SU-DHL-6 (cell line): ENCODE measurements at regions not wholly inside any gene's neighbourhood (a gene's known extent, or its start where the extent isn't known, plus 50 kb on each side); places are given as distances from the start of the nearest gene placed in this dataset.

Experiments used
- H2AFZ ChIP-seq: fragments of 200-600 bp; sonication (generic); 2 replicates; pipeline ENCODE4 v1.6.1; 2014; ENCODE audit warnings: low read depth, mild to moderate bottlenecking, moderate library complexity, mixed read lengths, antibody characterized with exemption, low read length; ENCODE audit not compliant: severe bottlenecking
- H3F3A ChIP-seq: fragments of 200-600 bp; shearing (Covaris generic); 2 replicates; pipeline ENCODE4 v1.6.0; 2016; ENCODE audit warnings: antibody characterized with exemption, mild to moderate bottlenecking; ENCODE audit not compliant: insufficient read depth
- H3K27ac ChIP-seq: fragments of 200-600 bp; sonication (generic); 2 replicates; pipeline ENCODE4 v1.5.1; 2016; ENCODE audit warnings: low read depth, mild to moderate bottlenecking, low read length, moderate library complexity, mixed read lengths
- H3K27me3 ChIP-seq: fragments of 200-600 bp; sonication (generic), shearing (Covaris generic); 2 replicates; pipeline ENCODE4 v1.6.0; 2014; ENCODE audit warnings: mild to moderate bottlenecking, low read length
- H3K36me3 ChIP-seq: fragments of 200-600 bp; sonication (generic); 2 replicates; pipeline ENCODE4 v1.6.1; 2014; ENCODE audit warnings: mild to moderate bottlenecking, low read length, mixed read lengths
- H3K4me2 ChIP-seq: fragments of 300-600, 200-600 bp; shearing (Covaris generic), sonication (generic); 2 replicates; pipeline ENCODE4 v1.6.0; 2014; ENCODE audit warnings: low read length, low read depth, mild to moderate bottlenecking; ENCODE audit not compliant: poor library complexity, severe bottlenecking
- H3K4me3 ChIP-seq: fragments of 200-600 bp; sonication (generic); 2 replicates; pipeline ENCODE4 v1.5.1; 2014; ENCODE audit warnings: antibody characterized with exemption, low read length, mild to moderate bottlenecking, mixed read lengths; ENCODE audit not compliant: insufficient read depth, poor library complexity, severe bottlenecking
- H3K79me2 ChIP-seq: fragments of 200-600 bp; sonication (generic); 2 replicates; pipeline ENCODE4 v1.6.1; 2014; ENCODE audit warnings: mild to moderate bottlenecking, low read length, moderate library complexity; ENCODE audit not compliant: insufficient read depth
- H3K9ac ChIP-seq: fragments of 200-600 bp; sonication (generic); 2 replicates; pipeline ENCODE4 v1.7.0; 2014; ENCODE audit warnings: mild to moderate bottlenecking, low read length
- H3K9me2 ChIP-seq: fragments of 200-600 bp; sonication (generic); replicated peaks from 2 replicates; pipeline ENCODE4 v1.6.1; 2014; ENCODE audit warnings: low read length; ENCODE audit not compliant: insufficient read depth
- H3K9me3 ChIP-seq: fragments of 200-600 bp; sonication (generic); 2 replicates; pipeline ENCODE4 v1.6.1; 2014; ENCODE audit warnings: low read length, mixed read lengths; ENCODE audit not compliant: insufficient read depth
- H4K20me1 ChIP-seq: fragments of 200-600 bp; sonication (generic); 2 replicates; pipeline ENCODE4 v1.6.1; 2014; ENCODE audit warnings: low read depth, mild to moderate bottlenecking, antibody characterized with exemption, low read length, moderate library complexity, mixed read lengths
- EZH2phosphoT487 ChIP-seq: fragments of 200-600 bp; sonication (generic), shearing (Covaris generic); conservative IDR thresholded peaks from 2 replicates; pipeline ENCODE4 v1.6.1; 2018; ENCODE audit warnings: mild to moderate bottlenecking, antibody characterized with exemption, low read length, moderate library complexity, mixed read lengths
- TF ChIP-seq, protein P1 (sequence below): fragments of 200-600 bp; sonication (generic); IDR thresholded peaks from one replicate; pipeline ENCODE4 v1.5.1; 2017; ENCODE audit warnings: antibody characterized with exemption, mild to moderate bottlenecking, low read length, moderate library complexity; ENCODE audit not compliant: insufficient read depth, poor library complexity, severe bottlenecking

DNA sequence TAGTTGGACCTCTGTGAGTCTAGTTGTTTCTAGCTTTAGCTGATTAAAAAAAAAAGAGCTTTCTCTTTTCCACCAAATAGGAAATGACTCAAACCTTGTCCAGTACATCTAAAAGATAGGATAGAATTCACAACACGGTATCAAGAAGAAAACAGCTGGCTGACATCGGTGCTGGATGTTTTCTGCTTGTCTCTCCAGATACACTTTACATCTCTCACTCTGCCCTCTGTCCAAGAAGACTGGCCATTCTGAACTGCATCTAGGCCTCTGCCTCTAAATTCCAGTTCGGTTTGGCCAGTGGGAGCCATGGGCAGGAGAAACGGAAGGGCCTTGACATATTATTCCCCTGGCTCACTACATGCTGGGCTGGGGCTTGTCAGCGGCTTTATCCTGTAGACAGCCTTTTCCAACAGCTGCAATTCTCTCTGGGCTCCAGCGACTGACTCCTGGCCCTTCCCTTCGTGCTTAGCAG is 57.3 kb upstream of the SHISA3 start:
- no peaks in the 10 kb centered on the region; the same call in 1 of the 2 replicates for H3K9me2 ChIP-seq
- H4K20me1 ChIP-seq: no peaks in the 10 kb centered on the region
- no peak overlapping the region for H3K4me3 ChIP-seq
- no peak overlapping the region for H3K27ac ChIP-seq
- no peaks in the 10 kb centered on the region for H3K9me3 ChIP-seq
- no peaks in the 10 kb centered on the region for H3K27me3 ChIP-seq
- TF ChIP-seq, protein P1, sequence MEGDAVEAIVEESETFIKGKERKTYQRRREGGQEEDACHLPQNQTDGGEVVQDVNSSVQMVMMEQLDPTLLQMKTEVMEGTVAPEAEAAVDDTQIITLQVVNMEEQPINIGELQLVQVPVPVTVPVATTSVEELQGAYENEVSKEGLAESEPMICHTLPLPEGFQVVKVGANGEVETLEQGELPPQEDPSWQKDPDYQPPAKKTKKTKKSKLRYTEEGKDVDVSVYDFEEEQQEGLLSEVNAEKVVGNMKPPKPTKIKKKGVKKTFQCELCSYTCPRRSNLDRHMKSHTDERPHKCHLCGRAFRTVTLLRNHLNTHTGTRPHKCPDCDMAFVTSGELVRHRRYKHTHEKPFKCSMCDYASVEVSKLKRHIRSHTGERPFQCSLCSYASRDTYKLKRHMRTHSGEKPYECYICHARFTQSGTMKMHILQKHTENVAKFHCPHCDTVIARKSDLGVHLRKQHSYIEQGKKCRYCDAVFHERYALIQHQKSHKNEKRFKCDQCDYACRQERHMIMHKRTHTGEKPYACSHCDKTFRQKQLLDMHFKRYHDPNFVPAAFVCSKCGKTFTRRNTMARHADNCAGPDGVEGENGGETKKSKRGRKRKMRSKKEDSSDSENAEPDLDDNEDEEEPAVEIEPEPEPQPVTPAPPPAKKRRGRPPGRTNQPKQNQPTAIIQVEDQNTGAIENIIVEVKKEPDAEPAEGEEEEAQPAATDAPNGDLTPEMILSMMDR: no peak
- TF ChIP-seq EZH2phosphoT487: no peak
- no peak overlapping the region for H3K9ac ChIP-seq
- no peaks in the 10 kb centered on the region for H3K79me2 ChIP-seq
- H3K36me3 ChIP-seq: no peaks in the 10 kb centered on the region
- no peaks in the 10 kb centered on the region for H3F3A ChIP-seq
- no peak overlapping the region for H3K4me2 ChIP-seq
- no peak overlapping the region for H2AFZ ChIP-seq

DNA sequence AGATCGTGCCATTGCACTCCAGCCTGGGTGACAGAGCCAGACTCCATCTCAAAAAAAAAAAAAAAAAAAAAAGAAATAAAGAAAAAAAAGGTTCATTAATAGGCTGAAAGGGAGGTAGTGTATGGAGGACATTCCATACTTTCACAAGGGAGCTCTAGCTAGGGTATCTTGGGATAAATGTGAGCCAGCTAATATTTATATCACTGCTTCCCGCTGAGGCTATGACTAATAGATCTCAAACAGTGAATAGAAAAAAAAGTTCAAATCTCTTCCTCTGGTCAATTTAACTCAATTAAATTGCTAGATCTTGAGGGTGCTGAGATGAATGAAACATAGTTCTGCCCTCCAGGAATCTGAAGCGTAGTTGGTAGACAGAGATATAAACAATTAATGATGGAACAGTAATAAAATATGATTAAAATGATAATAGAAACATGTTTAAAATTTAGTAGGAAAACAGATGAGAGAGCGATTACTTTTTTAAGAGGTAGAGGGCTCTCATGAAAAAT is 55.7 kb upstream of the SHISA3 start:
- no peak overlapping the region for H2AFZ ChIP-seq
- H3K36me3 ChIP-seq: no peaks in the 10 kb centered on the region
- no peaks in the 10 kb centered on the region for H3K27me3 ChIP-seq
- no peak overlapping the region for H3K9ac ChIP-seq
- no peaks in the 10 kb centered on the region for H3F3A ChIP-seq
- no peak overlapping the region for H3K4me3 ChIP-seq
- H4K20me1 ChIP-seq: no peaks in the 10 kb centered on the region
- no peaks in the 10 kb centered on the region for H3K79me2 ChIP-seq
- no peak overlapping the region for H3K4me2 ChIP-seq
- no peaks in the 10 kb centered on the region for H3K9me3 ChIP-seq
- no peak for TF ChIP-seq EZH2phosphoT487
- TF ChIP-seq, protein P1: no peak
- H3K9me2 ChIP-seq: no peaks in the 10 kb centered on the region
- no peak overlapping the region for H3K27ac ChIP-seq

DNA sequence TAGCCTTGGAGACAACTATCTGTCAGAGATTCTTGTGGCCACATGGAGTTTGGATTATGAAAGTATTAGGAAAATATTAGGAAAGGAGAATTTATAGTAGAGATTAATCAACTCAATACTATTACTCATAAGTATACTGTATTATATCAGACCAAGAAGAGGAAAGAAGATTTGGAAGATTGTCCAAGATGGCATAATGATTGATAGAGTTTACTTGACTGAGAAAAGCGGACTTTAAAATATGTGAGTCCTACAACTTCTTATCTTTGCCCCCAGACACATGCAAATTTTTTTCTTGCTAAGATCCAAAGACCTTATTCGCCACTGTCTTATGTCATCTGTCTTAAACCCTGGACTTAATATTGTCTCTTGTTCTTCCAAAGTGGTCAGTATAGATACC is 54.8 kb upstream of the SHISA3 start:
- no peaks in the 10 kb centered on the region for H3K27me3 ChIP-seq
- no peak overlapping the region for H2AFZ ChIP-seq
- no peaks in the 10 kb centered on the region for H3K36me3 ChIP-seq
- H3F3A ChIP-seq: no peaks in the 10 kb centered on the region
- no peaks in the 10 kb centered on the region for H4K20me1 ChIP-seq
- no peak overlapping the region for H3K4me3 ChIP-seq
- no peaks in the 10 kb centered on the region for H3K9me2 ChIP-seq
- no peaks in the 10 kb centered on the region for H3K9me3 ChIP-seq
- H3K79me2 ChIP-seq: no peaks in the 10 kb centered on the region
- no peak for TF ChIP-seq EZH2phosphoT487
- no peak overlapping the region for H3K27ac ChIP-seq
- H3K9ac ChIP-seq: no peak overlapping the region
- H3K4me2 ChIP-seq: no peak overlapping the region

DNA sequence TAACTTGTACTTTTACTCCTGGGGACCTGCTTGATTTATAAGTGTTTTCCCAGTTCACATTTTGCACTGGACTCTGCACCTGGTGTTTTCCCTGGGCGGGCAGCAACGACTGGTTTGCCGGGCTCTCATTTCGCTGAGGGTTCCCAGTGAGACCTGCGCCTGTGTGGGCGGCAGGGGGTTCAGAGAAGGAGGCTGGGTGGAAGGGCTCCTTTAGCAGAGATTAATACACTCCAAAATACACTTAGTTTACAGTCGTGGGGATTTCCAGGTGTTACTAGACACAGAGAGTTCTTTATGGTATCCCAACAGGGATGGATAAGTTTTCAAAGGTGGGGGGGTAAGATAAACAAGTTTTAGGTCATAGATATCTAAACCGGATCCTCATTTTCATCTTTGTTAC is 53.0 kb upstream of the SHISA3 start:
- Histone ChIP-seq H3K4me2 (no peak overlapping the region), H2AFZ (no peak overlapping the region), H3K4me3 (no peak overlapping the region), H4K20me1 (no peaks in the 10 kb centered on the region), H3K9me3 (no peaks in the 10 kb centered on the region), H3K27ac (no peak overlapping the region), H3K27me3 (no peaks in the 10 kb centered on the region), H3F3A (no peaks in the 10 kb centered on the region), H3K9ac (no peak overlapping the region), H3K36me3 (no peaks in the 10 kb centered on the region), H3K9me2 (no peaks in the 10 kb centered on the region), H3K79me2 (no peaks in the 10 kb centered on the region)
- TF ChIP-seq EZH2phosphoT487: no peak
- TF ChIP-seq, protein P1: no peak
